DND-41 (cell line): ENCODE measurements at regions not wholly inside any gene's neighbourhood (a gene's known extent, or its start where the extent isn't known, plus 50 kb on each side); places are given as distances from the start of the nearest gene placed in this dataset.

Experiments used
- ATAC-seq: fragments of 200-7000 bp; cut with Tn5 transposase; 3 replicates; pipeline ENCODE4 v1.9.1; 2021; ENCODE audit warnings: low read depth; ENCODE audit not compliant: insufficient read depth
- DNase-seq: peaks from one replicate; pipeline ENCODE4 v3.0.0-alpha.2; 2020
- H2AFZ ChIP-seq: 2 replicates; pipeline ENCODE4 v1.6.0; 2012; ENCODE audit warnings: low read depth, low read length
- H3K27ac ChIP-seq: 2 replicates; pipeline ENCODE4 v1.5.1; 2012; ENCODE audit warnings: low read length, inconsistent platforms
- H3K27me3 ChIP-seq: fragments of 200-600 bp; sonication (generic); 2 replicates; pipeline ENCODE4 v1.6.0; 2012; ENCODE audit warnings: low read length, mild to moderate bottlenecking, inconsistent platforms; ENCODE audit not compliant: insufficient read depth, poor library complexity
- H3K36me3 ChIP-seq: 2 replicates; pipeline ENCODE4 v1.5.1; 2012; ENCODE audit warnings: low read length, inconsistent platforms; ENCODE audit not compliant: insufficient read depth
- H3K4me1 ChIP-seq: 2 replicates; pipeline ENCODE4 v1.5.1; 2012; ENCODE audit warnings: mild to moderate bottlenecking, low read length; ENCODE audit not compliant: insufficient read depth
- H3K4me2 ChIP-seq: 2 replicates; pipeline ENCODE4 v1.6.0; 2012; ENCODE audit warnings: mild to moderate bottlenecking, moderate library complexity, low read length, inconsistent platforms; ENCODE audit not compliant: insufficient read depth
- H3K4me3 ChIP-seq, 2 experiments: fragments of 200-600 bp in 1 of 2; shearing (Covaris generic) in 1 of 2; 2 replicates each; pipeline ENCODE4 v1.5.1; 2012 to 2016; ENCODE audit warnings: inconsistent platforms in 2 of 2, low read length in 2 of 2, mild to moderate bottlenecking in 2 of 2, low read depth in 1 of 2, moderate library complexity in 1 of 2
- H3K79me2 ChIP-seq: 2 replicates; pipeline ENCODE4 v1.6.0; 2012; ENCODE audit warnings: low read length, inconsistent platforms; ENCODE audit not compliant: insufficient read depth
- H3K9ac ChIP-seq: 2 replicates; pipeline ENCODE4 v1.6.0; 2012; ENCODE audit warnings: low read depth, mild to moderate bottlenecking, inconsistent platforms, low read length, moderate library complexity
- H3K9me3 ChIP-seq: 2 replicates; pipeline ENCODE4 v1.5.1; 2012; ENCODE audit warnings: low read length, moderate library complexity, mild to moderate bottlenecking, inconsistent platforms; ENCODE audit not compliant: insufficient read depth, severe bottlenecking
- H4K20me1 ChIP-seq: 2 replicates; pipeline ENCODE4 v1.6.0; 2012; ENCODE audit warnings: low read length; ENCODE audit not compliant: insufficient read depth
- EZH2 ChIP-seq: IDR thresholded peaks from 3 replicates; pipeline ENCODE4 v1.6.1; 2012; ENCODE audit warnings: borderline replicate concordance, low read depth, mild to moderate bottlenecking, moderate library complexity, low read length, inconsistent platforms; ENCODE audit not compliant: severe bottlenecking
- TF ChIP-seq, protein P1 (sequence below): IDR thresholded peaks from 2 replicates; pipeline ENCODE4 v1.5.1; 2012; ENCODE audit warnings: borderline replicate concordance, low read length, moderate library complexity, mild to moderate bottlenecking; ENCODE audit not compliant: poor library complexity, severe bottlenecking; ENCODE audit errors: extremely low read depth

DNA sequence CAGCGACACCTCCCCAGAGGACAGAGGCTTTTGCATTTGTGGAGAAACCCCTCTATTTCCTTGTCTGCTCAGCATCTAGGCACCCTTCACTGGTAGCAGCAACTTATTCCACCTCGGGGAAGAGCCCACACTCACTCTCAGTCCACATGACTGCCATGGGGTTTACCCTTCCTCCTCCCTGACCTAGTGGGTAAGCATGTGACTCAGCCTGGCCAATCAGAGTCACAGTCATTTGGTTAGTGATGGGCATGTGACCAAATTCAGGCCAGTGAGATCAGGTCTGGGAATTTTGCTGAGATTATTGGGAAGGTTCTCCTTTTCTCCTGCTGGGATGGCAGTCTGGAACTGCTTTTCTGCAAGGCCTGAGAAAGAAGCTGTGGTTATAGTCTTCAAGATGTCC is 145.7 kb upstream of the PHACTR3 start:
- H3K4me2 ChIP-seq, result no peak overlapping the region
- H3K36me3 ChIP-seq, result no peaks in the 10 kb centered on the region
- no peak for TF ChIP-seq EZH2
- DNase-seq (no peak), ATAC-seq (no peak)
- no peak overlapping the region for H3K27ac ChIP-seq
- no peaks in the 10 kb centered on the region for H3K9me3 ChIP-seq
- peaks cover 29% of the 10 kb centered on the region for H3K27me3 ChIP-seq
- peaks cover 8% of the 10 kb centered on the region for H4K20me1 ChIP-seq
- no peaks in the 10 kb centered on the region for H3K4me1 ChIP-seq
- H3K9ac ChIP-seq, result no peak overlapping the region
- H3K4me3 ChIP-seq, result no peak overlapping the region
- no peaks in the 10 kb centered on the region for H3K79me2 ChIP-seq
- no peak overlapping the region for H2AFZ ChIP-seq

DNA sequence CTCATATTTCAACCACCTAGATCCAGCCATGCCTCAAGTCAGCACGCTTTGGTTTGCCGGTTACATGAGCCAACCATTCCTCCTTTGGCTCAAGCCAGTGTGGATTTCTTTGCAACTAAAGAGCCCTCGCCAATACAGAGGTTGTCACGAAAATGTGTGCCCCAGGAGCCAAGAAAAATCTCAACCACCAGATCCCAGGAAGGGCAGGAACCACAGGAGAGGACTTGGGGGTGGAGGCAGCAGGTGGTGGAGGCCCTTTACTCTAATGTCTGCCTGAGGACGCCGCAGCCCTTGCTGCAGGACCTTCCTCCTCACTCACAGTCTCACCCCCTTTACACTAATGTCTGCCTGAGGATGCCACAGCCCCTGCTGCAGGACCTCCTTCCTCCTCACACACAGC is 144.8 kb upstream of the PHACTR3 start:
- H3K4me2 ChIP-seq, result no peak overlapping the region
- peaks cover 29% of the 10 kb centered on the region for H3K27me3 ChIP-seq
- H2AFZ ChIP-seq, result no peak overlapping the region
- H3K4me1 ChIP-seq, result no peaks in the 10 kb centered on the region
- no peak overlapping the region for H3K27ac ChIP-seq
- no peaks in the 10 kb centered on the region for H3K79me2 ChIP-seq
- H4K20me1 ChIP-seq, result peaks cover 8% of the 10 kb centered on the region
- no peak overlapping the region for H3K9ac ChIP-seq
- TF ChIP-seq EZH2, result no peak
- TF ChIP-seq, protein P1, sequence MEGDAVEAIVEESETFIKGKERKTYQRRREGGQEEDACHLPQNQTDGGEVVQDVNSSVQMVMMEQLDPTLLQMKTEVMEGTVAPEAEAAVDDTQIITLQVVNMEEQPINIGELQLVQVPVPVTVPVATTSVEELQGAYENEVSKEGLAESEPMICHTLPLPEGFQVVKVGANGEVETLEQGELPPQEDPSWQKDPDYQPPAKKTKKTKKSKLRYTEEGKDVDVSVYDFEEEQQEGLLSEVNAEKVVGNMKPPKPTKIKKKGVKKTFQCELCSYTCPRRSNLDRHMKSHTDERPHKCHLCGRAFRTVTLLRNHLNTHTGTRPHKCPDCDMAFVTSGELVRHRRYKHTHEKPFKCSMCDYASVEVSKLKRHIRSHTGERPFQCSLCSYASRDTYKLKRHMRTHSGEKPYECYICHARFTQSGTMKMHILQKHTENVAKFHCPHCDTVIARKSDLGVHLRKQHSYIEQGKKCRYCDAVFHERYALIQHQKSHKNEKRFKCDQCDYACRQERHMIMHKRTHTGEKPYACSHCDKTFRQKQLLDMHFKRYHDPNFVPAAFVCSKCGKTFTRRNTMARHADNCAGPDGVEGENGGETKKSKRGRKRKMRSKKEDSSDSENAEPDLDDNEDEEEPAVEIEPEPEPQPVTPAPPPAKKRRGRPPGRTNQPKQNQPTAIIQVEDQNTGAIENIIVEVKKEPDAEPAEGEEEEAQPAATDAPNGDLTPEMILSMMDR, result no peak
- DNase-seq (no peak), ATAC-seq (no peak)
- H3K36me3 ChIP-seq, result no peaks in the 10 kb centered on the region
- no peak overlapping the region for H3K4me3 ChIP-seq
- no peaks in the 10 kb centered on the region for H3K9me3 ChIP-seq

DNA sequence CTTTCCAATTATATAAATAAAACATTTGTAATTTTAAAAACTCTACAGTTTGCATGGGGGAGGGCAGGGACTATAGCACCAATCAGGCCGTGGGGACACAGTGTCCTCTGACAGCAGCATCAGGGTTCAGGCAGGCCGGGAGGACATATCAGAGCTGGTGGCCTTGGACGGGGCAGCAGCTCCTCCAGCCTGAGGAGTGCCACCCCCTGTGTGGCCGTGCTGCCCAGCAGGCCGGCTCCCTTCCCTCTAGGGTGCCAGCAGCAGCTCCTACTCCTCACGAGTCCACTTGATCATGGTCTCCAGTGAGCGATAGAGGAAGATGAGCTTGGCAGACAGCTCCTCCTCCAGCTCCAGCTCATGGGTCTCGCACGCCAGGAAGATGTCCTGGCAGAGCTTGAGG is 144.0 kb upstream of the PHACTR3 start:
- TF ChIP-seq, protein P1, result no peak
- TF ChIP-seq EZH2, result no peak
- Histone ChIP-seq H3K4me2 (no peak overlapping the region), H2AFZ (no peak overlapping the region), H3K36me3 (no peaks in the 10 kb centered on the region), H3K4me3 (no peak overlapping the region), H3K9ac (no peak overlapping the region), H3K27me3 (peaks cover 25% of the 10 kb centered on the region), H3K4me1 (no peaks in the 10 kb centered on the region), H3K79me2 (no peaks in the 10 kb centered on the region), H3K27ac (no peak overlapping the region), H3K9me3 (no peaks in the 10 kb centered on the region), H4K20me1 (peaks cover 8% of the 10 kb centered on the region)
- ATAC-seq, result no peak
- DNase-seq, result no peak

DNA sequence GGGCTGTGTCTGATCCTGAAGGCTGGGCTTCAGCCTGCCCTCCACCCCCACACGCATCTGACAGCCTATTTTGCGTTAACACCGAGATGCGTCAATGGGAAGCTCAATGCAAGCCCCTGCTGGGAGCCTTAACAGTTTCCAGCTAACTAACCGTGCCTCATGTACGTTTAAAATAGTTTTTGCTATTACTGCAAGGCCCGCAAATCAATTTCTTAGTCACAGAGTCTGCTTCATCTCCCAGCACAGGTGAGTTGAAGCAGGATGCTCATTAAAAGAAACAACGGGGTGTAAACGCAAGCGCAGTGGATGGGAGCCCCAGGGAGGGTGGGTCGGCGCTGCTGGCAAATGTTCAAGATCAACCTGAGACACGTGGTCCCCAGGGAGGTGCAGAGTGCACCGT is 142.8 kb upstream of the PHACTR3 start:
- DNase-seq (no peak), ATAC-seq (no peak)
- Histone ChIP-seq H3K36me3 (no peaks in the 10 kb centered on the region), H3K79me2 (no peaks in the 10 kb centered on the region), H4K20me1 (peaks cover 6% of the 10 kb centered on the region), H3K9me3 (no peaks in the 10 kb centered on the region), H3K27ac (no peak overlapping the region), H3K4me1 (no peaks in the 10 kb centered on the region), H3K27me3 (peaks cover 20% of the 10 kb centered on the region), H3K4me3 (no peak overlapping the region), H2AFZ (no peak overlapping the region), H3K4me2 (no peak overlapping the region), H3K9ac (no peak overlapping the region)
- TF ChIP-seq EZH2, result no peak
- TF ChIP-seq, protein P1, result no peak
